Body of pancreas (tissue), 4 donors: ENCODE measurements at regions not wholly inside any gene's neighbourhood (a gene's known extent, or its start where the extent isn't known, plus 50 kb on each side); places are given as distances from the start of the nearest gene placed in this dataset.

ENCODE experiments used
- CTCF ChIP-seq, 7 experiments: fragments of 450-650 bp in 4 of 7; fragments of 200-600 bp in 3 of 7; sonication (generic) in 3 of 7; IDR thresholded peaks; one replicate each; pipeline ENCODE4 v1.5.1; 2016 to 2019; ENCODE audit warnings: antibody characterized with exemption in 7 of 7
- POLR2A ChIP-seq, 3 donors: fragments of 450-650 bp; IDR thresholded peaks; one replicate each; pipeline ENCODE4 v1.6.1; 2016; ENCODE audit warnings: antibody characterized with exemption in 3 of 3, mild to moderate bottlenecking in 2 of 3

- TF ChIP-seq CTCF (IDR thresholded peaks at IDR 0.05), result no peak
- no peak for TF ChIP-seq POLR2A (IDR thresholded peaks at IDR 0.05)
These were observed 103.6 kb upstream of the SOX11 start for GRCh38 chr2:5588601-5589000.
